Ascending aorta (tissue), 2 donors: ENCODE measurements at regions not wholly inside any gene's neighbourhood (a gene's known extent, or its start where the extent isn't known, plus 50 kb on each side); places are given as distances from the start of the nearest gene placed in this dataset.
"Not testable (repeated sequence)": the region's sequence is repeated elsewhere in the genome, so short reads cannot be mapped to it uniquely, and the experiment has no call there.

Experiments
- DNase-seq, 2 donors: peaks; one replicate each; pipeline ENCODE4 v3.0.0-alpha.2; 2019; ENCODE audit warnings: low spot score in 2 of 2
- H3K27ac ChIP-seq, 2 donors: fragments of 200-600 bp; sonication (generic); one replicate each; pipeline ENCODE4 v1.5.1; 2016 to 2017; ENCODE audit warnings: mild to moderate bottlenecking in 1 of 2
- H3K27me3 ChIP-seq: fragments of 200-600 bp; sonication (generic); one replicate; pipeline ENCODE4 v1.5.1; 2017
- H3K36me3 ChIP-seq, 2 donors: fragments of 200-600 bp; sonication (generic); one replicate each; pipeline ENCODE4 v1.5.1; 2016
- H3K4me1 ChIP-seq, 2 donors: fragments of 200-600 bp; sonication (generic); one replicate each; pipeline ENCODE4 v1.5.1; 2016 to 2017; ENCODE audit warnings: mild to moderate bottlenecking in 1 of 2
- H3K4me3 ChIP-seq, 2 donors: fragments of 200-600 bp; sonication (generic); one replicate each; pipeline ENCODE4 v1.5.1; 2016 to 2017; ENCODE audit warnings: mild to moderate bottlenecking in 1 of 2
- H3K9me3 ChIP-seq, 2 donors: fragments of 200-600 bp; sonication (generic); one replicate each; pipeline ENCODE4 v1.5.1; 2016
- CTCF ChIP-seq, 3 experiments: fragments of 200-600 bp in 2 of 3; fragments of 450-650 bp in 1 of 3; sonication (generic) in 2 of 3; IDR thresholded peaks; one replicate each; pipeline ENCODE4 v1.5.1; 2016 to 2019; ENCODE audit warnings: antibody characterized with exemption in 3 of 3, mild to moderate bottlenecking in 1 of 3, moderate library complexity in 1 of 3
- intact Hi-C: fragments of 100-400 bp; cut with DNase I; formaldehyde crosslinking; loops from one replicate; pipeline ENCODE4 v1.15.1; 2023

GRCh38 chr4:180356766-180357165 is 1886.4 kb upstream of the TENM3 start:
- Histone ChIP-seq H3K4me1 (no peaks in the 10 kb centered on the region), H3K36me3 (no peaks in the 10 kb centered on the region), H3K27me3 (no peaks in the 10 kb centered on the region), H3K27ac (no peak overlapping the region), H3K4me3 (no peak overlapping the region), H3K9me3 (no peaks in the 10 kb centered on the region)
- TF ChIP-seq CTCF (IDR thresholded peaks at IDR 0.05), result no peak
- intact Hi-C loops, result no loop called here
- DNase-seq, result no peak

GRCh38 chr4:180360113-180360512 is 1883.1 kb upstream of the TENM3 start:
- H3K4me1 ChIP-seq, H3K9me3 ChIP-seq, H3K4me3 ChIP-seq, H3K27me3 ChIP-seq, H3K27ac ChIP-seq, DNase-seq, H3K36me3 ChIP-seq, intact Hi-C loops: not testable (repeated sequence)

- Histone ChIP-seq H3K4me3 (no peak overlapping the region), H3K4me1 (no peaks in the 10 kb centered on the region), H3K27ac (no peak overlapping the region), H3K36me3 (no peaks in the 10 kb centered on the region), H3K27me3 (no peaks in the 10 kb centered on the region), H3K9me3 (no peaks in the 10 kb centered on the region)
- intact Hi-C loops, result no loop called here
- no peak for DNase-seq
- no peak for TF ChIP-seq CTCF (IDR thresholded peaks at IDR 0.05)
Observed at GRCh38 chr4:180363815-180364214, 1879.4 kb upstream of the TENM3 start.

GRCh38 chr4:180372691-180373090 is 1870.5 kb upstream of the TENM3 start:
- H3K4me3 ChIP-seq, result no peak overlapping the region
- no peaks in the 10 kb centered on the region for H3K9me3 ChIP-seq
- no peak for TF ChIP-seq CTCF (IDR thresholded peaks at IDR 0.05)
- intact Hi-C loops, result no loop called here
- no peaks in the 10 kb centered on the region for H3K4me1 ChIP-seq
- no peak for DNase-seq
- H3K27me3 ChIP-seq, result no peaks in the 10 kb centered on the region
- H3K27ac ChIP-seq, result no peak overlapping the region
- H3K36me3 ChIP-seq, result no peaks in the 10 kb centered on the region

- Histone ChIP-seq H3K27me3 (no peaks in the 10 kb centered on the region), H3K4me1 (no peaks in the 10 kb centered on the region), H3K36me3 (no peaks in the 10 kb centered on the region), H3K9me3 (no peaks in the 10 kb centered on the region), H3K27ac (no peak overlapping the region), H3K4me3 (no peak overlapping the region)
- DNase-seq, result no peak
- no peak for TF ChIP-seq CTCF (IDR thresholded peaks at IDR 0.05)
- intact Hi-C loops, result no loop called here
Observed at GRCh38 chr4:180377741-180378140, 1865.5 kb upstream of the TENM3 start.

GRCh38 chr4:180380733-180381132 is 1862.5 kb upstream of the TENM3 start:
- Histone ChIP-seq H3K4me1 (no peaks in the 10 kb centered on the region), H3K27ac (no peak overlapping the region), H3K36me3 (no peaks in the 10 kb centered on the region), H3K27me3 (no peaks in the 10 kb centered on the region), H3K9me3 (no peaks in the 10 kb centered on the region), H3K4me3 (no peak overlapping the region)
- no peak for DNase-seq
- intact Hi-C loops, result no loop called here
- TF ChIP-seq CTCF (IDR thresholded peaks at IDR 0.05), result no peak
